CD14-positive monocyte (primary cell): ENCODE measurements at regions not wholly inside any gene's neighbourhood (a gene's known extent, or its start where the extent isn't known, plus 50 kb on each side); places are given as distances from the start of the nearest gene placed in this dataset.
A peak's percentile ranks its signal among the peaks of the same experiment; 100 is the strongest.

Experiments used
- DNase-seq, 3 donors: peaks; one replicate each; pipeline ENCODE4 v3.0.0-alpha.2; 2011 to 2022
- H2AFZ ChIP-seq: 2 replicates; pipeline ENCODE4 v1.6.0; 2012; ENCODE audit warnings: mild to moderate bottlenecking, low read depth, low read length, inconsistent platforms; ENCODE audit not compliant: insufficient read depth, poor library complexity, severe bottlenecking
- H3K27ac ChIP-seq, 2 donors: 1 replicate in 1 of 2; 2 replicates in 1 of 2; pipeline ENCODE4 v1.5.1; 2012 to 2013; ENCODE audit warnings: low read length in 2 of 2, control low read depth in 1 of 2, inconsistent platforms in 1 of 2, low read depth in 1 of 2, mild to moderate bottlenecking in 1 of 2
- H3K27me3 ChIP-seq, 2 donors: one replicate each; pipeline versions ENCODE4 v1.6.0 to v1.6.1; 2011 to 2013; ENCODE audit warnings: low read length in 2 of 2; ENCODE audit not compliant: control insufficient read depth in 2 of 2, insufficient read depth in 2 of 2
- H3K36me3 ChIP-seq, 2 donors: replicated peaks in 1 of 2; 1 replicate in 1 of 2; 2 replicates in 1 of 2; pipeline versions ENCODE4 v1.5.1 to v1.6.1; 2012 to 2013; ENCODE audit warnings: low read length in 2 of 2, control low read depth in 1 of 2, inconsistent platforms in 1 of 2, mild to moderate bottlenecking in 1 of 2; ENCODE audit not compliant: insufficient read depth in 2 of 2, control insufficient read depth in 1 of 2
- H3K4me1 ChIP-seq, 2 donors: 1 replicate in 1 of 2; 2 replicates in 1 of 2; pipeline versions ENCODE4 v1.5.1 to v1.6.1; 2012 to 2013; ENCODE audit warnings: low read length in 2 of 2, control low read depth in 1 of 2, inconsistent platforms in 1 of 2, mild to moderate bottlenecking in 1 of 2, moderate library complexity in 1 of 2; ENCODE audit not compliant: insufficient read depth in 2 of 2, control insufficient read depth in 1 of 2
- H3K4me2 ChIP-seq: replicated peaks from 2 replicates; pipeline ENCODE3; 2012; ENCODE audit warnings: low read length, moderate library complexity, mild to moderate bottlenecking; ENCODE audit not compliant: poor library complexity, severe bottlenecking; ENCODE audit errors: extremely low read depth
- H3K4me3 ChIP-seq, 3 experiments: fragments of 200-600 bp in 1 of 3; sonication (generic) in 1 of 3; replicated peaks in 1 of 3; 1 replicate in 2 of 3; 2 replicates in 1 of 3; pipeline ENCODE4 v1.5.1; 2011 to 2013; ENCODE audit warnings: low read length in 3 of 3, mild to moderate bottlenecking in 3 of 3, control low read depth in 2 of 3, low read depth in 2 of 3, inconsistent platforms in 1 of 3, moderate library complexity in 1 of 3
- H3K79me2 ChIP-seq: 2 replicates; pipeline ENCODE4 v1.6.0; 2012; ENCODE audit warnings: mild to moderate bottlenecking, control low read depth, inconsistent platforms, low read length, moderate library complexity; ENCODE audit not compliant: insufficient read depth
- H3K9ac ChIP-seq: 2 replicates; pipeline ENCODE4 v1.6.0; 2017; ENCODE audit warnings: low read length, mild to moderate bottlenecking; ENCODE audit not compliant: insufficient read depth, poor library complexity, severe bottlenecking
- H3K9me3 ChIP-seq, 2 donors: replicated peaks in 1 of 2; 1 replicate in 1 of 2; 2 replicates in 1 of 2; pipeline versions ENCODE4 v1.5.1 to v1.6.1; 2012 to 2013; ENCODE audit warnings: low read length in 2 of 2, control low read depth in 1 of 2; ENCODE audit not compliant: control insufficient read depth in 1 of 2, insufficient read depth in 1 of 2
- H4K20me1 ChIP-seq: 2 replicates; pipeline ENCODE4 v1.6.0; 2012; ENCODE audit warnings: mild to moderate bottlenecking, low read length, control low read depth, moderate library complexity; ENCODE audit not compliant: insufficient read depth
- H3K27ac Mint-ChIP-seq, 7 donors: one replicate each; pipeline ENCODE4 v1.8.0; 2020; ENCODE audit warnings: mild to moderate bottlenecking in 7 of 7, mixed read lengths in 7 of 7, moderate library complexity in 6 of 7, inconsistent platforms in 2 of 7
- H3K27me3 Mint-ChIP-seq, 3 donors: one replicate each; pipeline ENCODE4 v1.8.0; 2021 to 2022; ENCODE audit warnings: low read depth in 3 of 3, mild to moderate bottlenecking in 3 of 3, mixed read lengths in 3 of 3, moderate library complexity in 3 of 3, inconsistent platforms in 1 of 3
- H3K36me3 Mint-ChIP-seq, 2 donors: one replicate each; pipeline ENCODE4 v1.8.0; 2020; ENCODE audit warnings: mixed read lengths in 2 of 2, inconsistent platforms in 1 of 2, mild to moderate bottlenecking in 1 of 2
- H3K4me1 Mint-ChIP-seq: one replicate; pipeline ENCODE4 v1.8.0; 2020; ENCODE audit warnings: mild to moderate bottlenecking, mixed read lengths
- H3K4me3 Mint-ChIP-seq, 2 donors: one replicate each; pipeline ENCODE4 v1.8.0; 2020; ENCODE audit warnings: mild to moderate bottlenecking in 2 of 2, mixed read lengths in 2 of 2, moderate library complexity in 1 of 2
- H3K9me3 Mint-ChIP-seq, 7 donors: one replicate each; pipeline ENCODE4 v1.8.0; 2020 to 2022; ENCODE audit warnings: mixed read lengths in 7 of 7, mild to moderate bottlenecking in 6 of 7, moderate library complexity in 6 of 7, inconsistent platforms in 2 of 7
- WGBS: methylation state at CpG from one replicate; pipeline ENCODE4 v1.1.5; 2013; ENCODE audit warnings: missing lambda C conversion rate; ENCODE audit not compliant: insufficient coverage; 5-methylcytosine and 5-hydroxymethylcytosine counted together
- intact Hi-C, 2 donors: fragments of 100-400 bp; cut with micrococcal nuclease; formaldehyde crosslinking; loops; one replicate each; pipeline versions ENCODE4 v1.15.0 to v1.15.1; 2023
- TF ChIP-seq, protein P1 (sequence below): fragments of 200-600 bp; IDR thresholded peaks from one replicate; pipeline ENCODE4 v1.8.0; 2022; ENCODE audit warnings: antibody characterized with exemption, mild to moderate bottlenecking

GRCh38 chr21:39080366-39080765, 102.9 kb downstream of the PSMG1 start:
- intact Hi-C loops: loop anchor here in 1 of 2 donors (5.0 kb wide), 1 partner anchor 42 kb away; no protein-coding TSS in a partner anchor
- WGBS: 94% methylated on average over 2 of the region's 5 CpGs
- H2AFZ ChIP-seq: no peak overlapping the region
- no peak overlapping the region for H3K4me3 Mint-ChIP-seq
- H3K36me3 ChIP-seq: no peaks in the 10 kb centered on the region
- peak overlapping the region in 6 of 7 donors; percentile 33 to 92 (median 62) for H3K27ac Mint-ChIP-seq
- no peak for DNase-seq
- H3K9me3 Mint-ChIP-seq: peaks cover 0 to 7% (median 3%) of the 10 kb centered on the region in 7 donors
- H3K27me3 Mint-ChIP-seq: peaks cover 0 to 6% (median 0%) of the 10 kb centered on the region in 3 donors
- no peak overlapping the region for H3K9ac ChIP-seq
- H3K4me1 ChIP-seq: peaks cover 56% of the 10 kb centered on the region in 2 donors
- TF ChIP-seq, protein P1, sequence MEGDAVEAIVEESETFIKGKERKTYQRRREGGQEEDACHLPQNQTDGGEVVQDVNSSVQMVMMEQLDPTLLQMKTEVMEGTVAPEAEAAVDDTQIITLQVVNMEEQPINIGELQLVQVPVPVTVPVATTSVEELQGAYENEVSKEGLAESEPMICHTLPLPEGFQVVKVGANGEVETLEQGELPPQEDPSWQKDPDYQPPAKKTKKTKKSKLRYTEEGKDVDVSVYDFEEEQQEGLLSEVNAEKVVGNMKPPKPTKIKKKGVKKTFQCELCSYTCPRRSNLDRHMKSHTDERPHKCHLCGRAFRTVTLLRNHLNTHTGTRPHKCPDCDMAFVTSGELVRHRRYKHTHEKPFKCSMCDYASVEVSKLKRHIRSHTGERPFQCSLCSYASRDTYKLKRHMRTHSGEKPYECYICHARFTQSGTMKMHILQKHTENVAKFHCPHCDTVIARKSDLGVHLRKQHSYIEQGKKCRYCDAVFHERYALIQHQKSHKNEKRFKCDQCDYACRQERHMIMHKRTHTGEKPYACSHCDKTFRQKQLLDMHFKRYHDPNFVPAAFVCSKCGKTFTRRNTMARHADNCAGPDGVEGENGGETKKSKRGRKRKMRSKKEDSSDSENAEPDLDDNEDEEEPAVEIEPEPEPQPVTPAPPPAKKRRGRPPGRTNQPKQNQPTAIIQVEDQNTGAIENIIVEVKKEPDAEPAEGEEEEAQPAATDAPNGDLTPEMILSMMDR: no peak
- H3K4me3 ChIP-seq: no peak overlapping the region
- no peaks in the 10 kb centered on the region for H3K27me3 ChIP-seq
- no peaks in the 10 kb centered on the region for H4K20me1 ChIP-seq
- H3K79me2 ChIP-seq: no peaks in the 10 kb centered on the region
- no peak overlapping the region for H3K4me2 ChIP-seq
- H3K9me3 ChIP-seq: peaks cover 0 to 1% of the 10 kb centered on the region in 2 donors
- H3K36me3 Mint-ChIP-seq: peaks cover 0 to 5% of the 10 kb centered on the region in 2 donors
- peaks cover 46% of the 10 kb centered on the region for H3K4me1 Mint-ChIP-seq
- H3K27ac ChIP-seq: peak overlapping the region; percentile 65 to 80

DNA sequence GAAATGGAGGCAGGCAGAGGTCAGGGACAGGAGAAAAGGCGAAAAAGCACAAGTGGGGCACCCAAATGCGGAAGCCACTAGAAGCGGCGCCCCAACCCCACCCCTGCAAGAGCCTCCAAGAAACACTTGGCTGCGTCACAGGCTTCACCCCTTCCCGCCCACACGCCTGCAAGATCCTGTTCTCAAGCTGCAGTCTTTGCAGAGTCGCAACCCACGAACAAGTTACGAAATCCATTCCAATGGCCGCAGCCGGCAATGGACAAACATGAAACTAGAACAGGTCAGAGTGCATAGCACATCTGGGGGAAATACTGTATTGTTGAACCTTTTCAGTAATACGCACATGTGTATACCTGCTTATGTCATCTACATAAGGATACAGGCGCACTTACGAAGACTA, 103.6 kb downstream of the PSMG1 start:
- H4K20me1 ChIP-seq: no peaks in the 10 kb centered on the region
- under 1% methylated on average over 12 of the region's 15 CpGs for WGBS
- Mint-ChIP-seq H3K4me1 (peaks cover 44% of the 10 kb centered on the region), H3K27ac (peak overlapping the region; percentile 92 to 99 (median 96)), H3K4me3 (peak overlapping the region in 1 of 2 donors; percentile 75), H3K36me3 (peaks cover 0 to 5% of the 10 kb centered on the region in 2 donors), H3K9me3 (peaks cover 4 to 14% (median 9%) of the 10 kb centered on the region in 7 donors), H3K27me3 (peaks cover 0 to 5% (median 0%) of the 10 kb centered on the region in 3 donors)
- peak overlapping the region; percentile 34 for H3K4me2 ChIP-seq
- peak overlapping the region; percentile 65 to 80 for H3K27ac ChIP-seq
- no peak overlapping the region for H3K9ac ChIP-seq
- no peaks in the 10 kb centered on the region for H3K27me3 ChIP-seq
- peak overlapping the region; percentile 13 for H2AFZ ChIP-seq
- no peaks in the 10 kb centered on the region for H3K79me2 ChIP-seq
- H3K9me3 ChIP-seq: peaks cover 0 to 4% of the 10 kb centered on the region in 2 donors
- peak overlapping the region in 1 of 3 experiments; percentile 27 for H3K4me3 ChIP-seq
- peaks cover 52 to 56% of the 10 kb centered on the region in 2 donors for H3K4me1 ChIP-seq
- peak; percentile 94 to 97 (median 94) for DNase-seq
- H3K36me3 ChIP-seq: no peaks in the 10 kb centered on the region
- intact Hi-C loops: loop anchor here in 1 of 2 donors (2.0 to 5.0 kb wide), 2 partner anchors 15 to 43 kb away; no protein-coding TSS in a partner anchor
- TF ChIP-seq, protein P1: no peak
